Stomach (tissue), 8 donors: ENCODE measurements at regions not wholly inside any gene's neighbourhood (a gene's known extent, or its start where the extent isn't known, plus 50 kb on each side); places are given as distances from the start of the nearest gene placed in this dataset.
"Not testable (repeated sequence)": the region's sequence is repeated elsewhere in the genome, so short reads cannot be mapped to it uniquely, and the experiment has no call there.

Source experiments
- DNase-seq, 2 donors: peaks; one replicate each; pipeline versions ENCODE4 v3.0.0 to v3.0.0-alpha.2; 2013 to 2019
- H3K27ac ChIP-seq, 5 donors: fragments of 200-600 bp in 4 of 5; sonication (generic) in 4 of 5; one replicate each; pipeline ENCODE4 v1.5.1; 2013 to 2019; ENCODE audit warnings: mild to moderate bottlenecking in 1 of 5, moderate library complexity in 1 of 5
- H3K27me3 ChIP-seq, 3 donors: fragments of 200-600 bp; sonication (generic); one replicate each; pipeline ENCODE4 v1.5.1; 2017 to 2019; ENCODE audit warnings: mixed run types in 1 of 3
- H3K36me3 ChIP-seq, 4 donors: fragments of 200-600 bp; sonication (generic); 1 replicate in 3 of 4; 2 replicates in 1 of 4; pipeline ENCODE4 v1.5.1; 2016 to 2019
- H3K4me1 ChIP-seq, 4 donors: fragments of 200-600 bp; sonication (generic); one replicate each; pipeline ENCODE4 v1.5.1; 2016 to 2019
- H3K4me3 ChIP-seq, 4 donors: fragments of 200-600 bp; sonication (generic) in 3 of 4; one replicate each; pipeline ENCODE4 v1.5.1; 2016 to 2019; ENCODE audit warnings: mild to moderate bottlenecking in 1 of 4
- H3K9me3 ChIP-seq, 4 donors: fragments of 200-600 bp; sonication (generic); one replicate each; pipeline ENCODE4 v1.5.1; 2016 to 2019
- CTCF ChIP-seq, 7 experiments: fragments of 450-650 bp in 4 of 7; fragments of 200-600 bp in 3 of 7; sonication (generic) in 3 of 7; IDR thresholded peaks; one replicate each; pipeline ENCODE4 v1.5.1; 2016 to 2019; ENCODE audit warnings: antibody characterized with exemption in 7 of 7, control low read depth in 2 of 7, mild to moderate bottlenecking in 1 of 7
- EP300 ChIP-seq: sonication (generic); formaldehyde crosslinking; IDR thresholded peaks from one replicate; pipeline ENCODE4 v1.6.1; 2017; ENCODE audit warnings: antibody characterized with exemption
- POLR2A ChIP-seq, 4 donors: fragments of 450-650 bp; IDR thresholded peaks; one replicate each; pipeline ENCODE4 v1.6.1; 2016; ENCODE audit warnings: antibody characterized with exemption in 4 of 4, control low read depth in 2 of 4, mild to moderate bottlenecking in 1 of 4, moderate library complexity in 1 of 4
- POLR2AphosphoS5 ChIP-seq, 3 donors: sonication (generic); formaldehyde crosslinking; IDR thresholded peaks; one replicate each; pipeline ENCODE4 v1.6.1; 2016; ENCODE audit warnings: antibody characterized with exemption in 3 of 3
- WGBS, 5 donors: extraction: QIAGEN DNeasy Blood & Tissue Kit in 3 of 5; methylation state at CpG; one replicate each; pipeline versions ENCODE4 v1.1.5 to v1.1.7; 2013 to 2018; 5-methylcytosine and 5-hydroxymethylcytosine counted together
- intact Hi-C: fragments of 100-400 bp; cut with DNase I; formaldehyde crosslinking; loops from one replicate; pipeline ENCODE4 v1.15.1; 2023; ENCODE audit warnings: low total_unique reads
- donor health status: healthy with polysubstance abuse.
- donor health status: Bipolar disorder and iron deficiency.
- donor health status: healthy.

- H3K9me3 ChIP-seq, H3K27ac ChIP-seq, DNase-seq, H3K36me3 ChIP-seq, H3K27me3 ChIP-seq, H3K4me1 ChIP-seq, H3K4me3 ChIP-seq, intact Hi-C loops: not testable (repeated sequence)
- WGBS, 5 donors, result 83 to 96% (median 94%) methylated on average over 3 of the region's 3 CpGs
Observed at GRCh38 chrX:119296973-119297372, 60.9 kb downstream of the PGRMC1 start.

- H3K4me3 ChIP-seq, H3K27ac ChIP-seq, DNase-seq, H3K36me3 ChIP-seq, H3K27me3 ChIP-seq, H3K9me3 ChIP-seq, intact Hi-C loops, H3K4me1 ChIP-seq: not testable (repeated sequence)
- WGBS, 5 donors, result 93 to 98% (median 97%) methylated on average over 7 to 16 of the region's 16 CpGs
Observed at GRCh38 chrX:119299812-119300211, 63.7 kb downstream of the PGRMC1 start.

- TF ChIP-seq EP300 (no peak), POLR2AphosphoS5 (IDR thresholded peaks at IDR 0.05) (no peak), POLR2A (IDR thresholded peaks at IDR 0.05) (no peak), CTCF (IDR thresholded peaks at IDR 0.05) (no peak)
- Histone ChIP-seq H3K36me3 (no peaks in the 10 kb centered on the region), H3K9me3 (no peaks in the 10 kb centered on the region), H3K27ac (no peak overlapping the region), H3K4me1 (no peaks in the 10 kb centered on the region), H3K4me3 (no peak overlapping the region), H3K27me3 (no peaks in the 10 kb centered on the region)
- DNase-seq, result no peak
- intact Hi-C loops, result no loop called here
- 41 to 78% (median 69%) methylated on average over 1 of the region's 1 CpG for WGBS, 5 donors
Observed at GRCh38 chrX:119303137-119303536, 67.1 kb downstream of the PGRMC1 start.

DNA sequence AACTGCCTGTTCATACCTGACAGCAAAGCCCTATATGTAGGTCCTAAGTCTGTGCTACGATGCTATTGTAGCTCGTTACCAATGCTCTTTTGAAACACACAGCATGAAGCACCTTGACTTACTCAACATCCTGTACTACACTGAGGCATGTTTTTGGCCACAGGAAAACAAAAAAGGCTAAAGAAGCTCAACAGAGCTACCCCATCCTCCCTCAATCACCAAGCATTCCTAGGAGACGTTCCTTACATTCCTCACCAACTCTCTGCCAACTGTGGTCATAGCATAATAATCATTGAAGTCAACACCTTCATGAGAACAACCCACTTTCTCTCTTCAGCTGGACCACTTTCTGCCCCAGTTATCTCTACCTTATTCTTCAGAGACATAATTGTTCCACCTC, 73.7 kb upstream of the SLC25A43 start:
- Histone ChIP-seq H3K27me3 (no peaks in the 10 kb centered on the region), H3K9me3 (no peaks in the 10 kb centered on the region), H3K36me3 (no peaks in the 10 kb centered on the region), H3K4me3 (no peak overlapping the region), H3K27ac (no peak overlapping the region), H3K4me1 (no peaks in the 10 kb centered on the region)
- no peak for TF ChIP-seq EP300
- TF ChIP-seq POLR2A (IDR thresholded peaks at IDR 0.05), result no peak
- TF ChIP-seq CTCF (IDR thresholded peaks at IDR 0.05), result no peak
- no peak for TF ChIP-seq POLR2AphosphoS5 (IDR thresholded peaks at IDR 0.05)
- DNase-seq, result no peak
- intact Hi-C loops, result no loop called here
- 61 to 90% (median 70%) methylated on average over 3 of the region's 3 CpGs for WGBS, 5 donors

DNA sequence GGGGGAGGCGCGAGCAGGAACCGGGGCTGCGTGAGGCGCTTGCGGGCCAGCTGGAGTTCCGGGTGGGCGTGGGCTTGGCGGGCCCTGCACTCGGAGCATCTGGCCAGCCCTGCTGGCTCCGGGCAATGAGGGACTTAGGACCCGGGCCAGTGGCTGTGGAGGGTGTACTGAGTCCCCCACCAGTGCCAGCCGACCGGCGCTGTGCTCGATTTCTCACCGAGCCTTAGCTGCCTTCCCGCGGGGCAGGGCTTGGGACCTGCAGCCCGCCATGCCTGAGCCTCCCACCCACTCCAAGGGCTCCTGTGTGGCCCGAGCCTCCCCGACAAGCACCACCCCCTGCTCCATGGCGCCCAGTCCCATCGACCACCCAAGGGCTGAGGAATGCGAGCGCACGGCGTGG, 67.3 kb upstream of the SLC25A43 start:
- DNase-seq, H3K4me1 ChIP-seq, H3K9me3 ChIP-seq, intact Hi-C loops, H3K27me3 ChIP-seq, H3K36me3 ChIP-seq, H3K27ac ChIP-seq, H3K4me3 ChIP-seq: not testable (repeated sequence)
- WGBS, 5 donors, result 90 to 100% (median 95%) methylated on average over 3 to 28 of the region's 28 CpGs

DNA sequence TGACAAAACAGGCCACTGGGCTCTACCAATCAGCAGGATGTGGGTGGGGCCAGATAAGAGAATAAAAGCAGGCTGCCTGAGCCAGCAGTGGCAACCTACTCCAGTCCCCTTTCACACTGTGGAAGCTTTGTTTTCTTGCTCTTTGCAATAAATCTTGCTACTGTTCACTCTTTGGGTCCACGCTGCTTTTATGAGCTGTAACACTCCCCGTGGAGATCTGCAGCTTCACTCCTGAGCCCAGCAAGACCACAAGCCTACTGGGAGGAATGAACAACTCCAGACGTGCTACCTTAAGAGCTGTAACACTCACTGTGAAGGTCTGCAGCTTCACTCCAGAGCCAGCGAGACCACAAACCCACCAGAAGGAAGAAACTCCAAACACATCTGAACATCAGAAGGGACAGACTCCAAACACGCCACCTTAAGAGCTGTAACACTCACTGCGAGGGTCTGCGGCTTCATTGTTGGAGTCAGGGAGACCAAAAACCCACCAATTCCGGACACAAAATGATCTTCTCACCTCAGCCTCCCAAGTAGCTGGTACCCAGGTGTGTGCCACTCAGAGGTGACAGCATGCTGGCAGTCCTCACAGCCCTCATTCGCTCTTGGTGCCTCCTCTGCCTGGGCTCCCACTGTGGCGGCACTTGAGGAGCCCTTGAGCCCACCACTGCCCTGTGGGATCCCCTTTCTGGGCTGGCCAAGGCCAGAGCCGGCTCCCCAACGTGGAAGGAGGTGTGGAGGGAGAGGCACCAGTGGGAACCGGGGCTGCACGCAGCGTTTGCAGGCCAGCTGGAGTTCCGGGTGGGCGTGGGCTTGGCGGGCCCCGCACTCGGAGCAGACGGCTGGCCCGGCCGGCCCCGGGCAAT, 66.0 kb upstream of the SLC25A43 start:
- H3K27ac ChIP-seq, H3K27me3 ChIP-seq, DNase-seq, intact Hi-C loops, H3K4me1 ChIP-seq, H3K36me3 ChIP-seq, H3K4me3 ChIP-seq, H3K9me3 ChIP-seq: not testable (repeated sequence)
- 62 to 92% (median 84%) methylated on average over 5 to 24 of the region's 24 CpGs for WGBS, 5 donors

DNA sequence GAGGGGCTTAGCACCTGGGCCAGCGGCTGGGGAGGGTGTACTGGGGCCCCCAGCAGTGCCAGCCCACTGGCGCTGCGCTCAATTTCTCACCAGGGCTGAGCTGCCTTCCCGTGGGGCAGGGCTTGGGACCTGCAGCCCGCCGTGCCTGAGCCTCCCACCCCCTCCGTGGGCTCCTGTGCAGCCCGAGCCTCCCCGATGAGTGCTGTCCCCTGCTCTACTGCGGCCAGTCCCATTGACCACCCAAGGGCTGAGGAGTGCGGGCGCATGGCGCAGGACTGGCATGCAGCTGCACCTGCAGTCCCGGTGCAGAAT, 65.5 kb upstream of the SLC25A43 start:
- DNase-seq, H3K27ac ChIP-seq, H3K36me3 ChIP-seq, H3K4me1 ChIP-seq, H3K4me3 ChIP-seq, H3K27me3 ChIP-seq, intact Hi-C loops, H3K9me3 ChIP-seq: not testable (repeated sequence)
- WGBS, 5 donors, result 84 to 100% (median 89%) methylated on average over 5 to 14 of the region's 14 CpGs

- H3K4me1 ChIP-seq, DNase-seq, intact Hi-C loops, H3K36me3 ChIP-seq, H3K27me3 ChIP-seq, H3K4me3 ChIP-seq, H3K27ac ChIP-seq: not testable (repeated sequence)
- H3K9me3 ChIP-seq, result peaks cover 0 to 15% (median 6%) of the 10 kb centered on the region in 4 donors
- WGBS, 5 donors, result 83 to 87% (median 86%) methylated on average over 19 to 20 of the region's 20 CpGs
Observed at GRCh38 chrX:119334468-119335050, 64.6 kb upstream of the SLC25A43 start.
